ENCODE measurements at regions not wholly inside any gene's neighbourhood (a gene's known extent, or its start where the extent isn't known, plus 50 kb on each side); places are given as distances from the start of the nearest gene placed in this dataset.

GRCh38 chr11:130999992-131000770 lies 83.9 kb upstream of the SNX19 start:
- Histone ChIP-seq H3K4me3 (ENCODE audit: low read depth in 1 of 2, low read length in 2 of 2) (no peak overlapping the region), H3K4me1 (ENCODE audit: insufficient read depth, low read length) (no peaks in the 10 kb centered on the region), H3K9me3 (ENCODE audit: insufficient read depth, low read length, severe bottlenecking) (no peaks in the 10 kb centered on the region), H3K36me3 (ENCODE audit: insufficient read depth, low read length) (no peaks in the 10 kb centered on the region), H3K79me2 (ENCODE audit: insufficient read depth, low read length) (no peaks in the 10 kb centered on the region), H3K9ac (ENCODE audit: low read depth, low read length) (no peak overlapping the region), H4K20me1 (ENCODE audit: insufficient read depth, low read length) (no peaks in the 10 kb centered on the region), H3K27ac (ENCODE audit: low read length) (no peak overlapping the region), H2AFZ (ENCODE audit: low read depth, low read length) (no peak overlapping the region), H3K27me3 (ENCODE audit: insufficient read depth, low read length, poor library complexity) (no peaks in the 10 kb centered on the region), H3K4me2 (ENCODE audit: insufficient read depth, low read length) (no peak overlapping the region)
- ATAC-seq (ENCODE audit: insufficient read depth, low read depth) (no peak), DNase-seq (no peak)
- TF ChIP-seq EZH2 (IDR thresholded peaks at IDR 0.05; ENCODE audit: borderline replicate concordance, low read depth, low read length, severe bottlenecking) = no peak
- TF ChIP-seq CTCF (IDR thresholded peaks at IDR 0.05; ENCODE audit: borderline replicate concordance, extremely low read depth, low read length, poor library complexity, severe bottlenecking) = no peak

- ATAC-seq (ENCODE audit: insufficient read depth, low read depth) = no peak
- no peaks in the 10 kb centered on the region for H3K36me3 ChIP-seq (ENCODE audit: insufficient read depth, low read length)
- no peaks in the 10 kb centered on the region for H3K27me3 ChIP-seq (ENCODE audit: insufficient read depth, low read length, poor library complexity)
These were observed 85.9 kb upstream of the SNX19 start for GRCh38 chr11:131002145-131002544.

GRCh38 chr11:131005829-131006228 lies 89.5 kb upstream of the SNX19 start:
- no peak overlapping the region for H2AFZ ChIP-seq (ENCODE audit: low read depth, low read length)
- ATAC-seq (ENCODE audit: insufficient read depth, low read depth) (no peak), DNase-seq (no peak)
- no peaks in the 10 kb centered on the region for H3K79me2 ChIP-seq (ENCODE audit: insufficient read depth, low read length)
- no peak overlapping the region for H3K27ac ChIP-seq (ENCODE audit: low read length)
- H3K4me3 ChIP-seq (ENCODE audit: low read depth in 1 of 2, low read length in 2 of 2) = no peak overlapping the region
- TF ChIP-seq EZH2 (IDR thresholded peaks at IDR 0.05; ENCODE audit: borderline replicate concordance, low read depth, low read length, severe bottlenecking) (no peak), CTCF (IDR thresholded peaks at IDR 0.05; ENCODE audit: borderline replicate concordance, extremely low read depth, low read length, poor library complexity, severe bottlenecking) (no peak)
- no peaks in the 10 kb centered on the region for H3K9me3 ChIP-seq (ENCODE audit: insufficient read depth, low read length, severe bottlenecking)
- no peaks in the 10 kb centered on the region for H3K4me1 ChIP-seq (ENCODE audit: insufficient read depth, low read length)
- no peak overlapping the region for H3K9ac ChIP-seq (ENCODE audit: low read depth, low read length)
- H3K4me2 ChIP-seq (ENCODE audit: insufficient read depth, low read length) = no peak overlapping the region
- H4K20me1 ChIP-seq (ENCODE audit: insufficient read depth, low read length) = no peaks in the 10 kb centered on the region
- H3K36me3 ChIP-seq (ENCODE audit: insufficient read depth, low read length) = no peaks in the 10 kb centered on the region
- H3K27me3 ChIP-seq (ENCODE audit: insufficient read depth, low read length, poor library complexity) = peaks cover 5% of the 10 kb centered on the region

More at GRCh38 chr11:131002145-131002544, 85.9 kb upstream of the SNX19 start:
- Histone ChIP-seq H3K27ac (ENCODE audit: low read length) (no peak overlapping the region), H4K20me1 (ENCODE audit: insufficient read depth, low read length) (no peaks in the 10 kb centered on the region), H3K4me2 (ENCODE audit: insufficient read depth, low read length) (no peak overlapping the region), H3K4me1 (ENCODE audit: insufficient read depth, low read length) (no peaks in the 10 kb centered on the region), H3K9ac (ENCODE audit: low read depth, low read length) (no peak overlapping the region), H2AFZ (ENCODE audit: low read depth, low read length) (no peak overlapping the region), H3K79me2 (ENCODE audit: insufficient read depth, low read length) (no peaks in the 10 kb centered on the region), H3K4me3 (ENCODE audit: low read depth in 1 of 2, low read length in 2 of 2) (no peak overlapping the region), H3K9me3 (ENCODE audit: insufficient read depth, low read length, severe bottlenecking) (no peaks in the 10 kb centered on the region)
- no peak for DNase-seq
- TF ChIP-seq EZH2 (IDR thresholded peaks at IDR 0.05; ENCODE audit: borderline replicate concordance, low read depth, low read length, severe bottlenecking) = no peak
- no peak for TF ChIP-seq CTCF (IDR thresholded peaks at IDR 0.05; ENCODE audit: borderline replicate concordance, extremely low read depth, low read length, poor library complexity, severe bottlenecking)
